ENCODE measurements at regions not wholly inside any gene's neighbourhood (a gene's known extent, or its start where the extent isn't known, plus 50 kb on each side); places are given as distances from the start of the nearest gene placed in this dataset.

GRCh38 chr3:196142202-196142956 is 60.5 kb upstream of the TFRC start:
- TF ChIP-seq CTCF (IDR thresholded peaks at IDR 0.05) (no peak), POLR2A (IDR thresholded peaks at IDR 0.05) (no peak)
